Endothelial cell of umbilical vein (primary cell): ENCODE measurements at regions not wholly inside any gene's neighbourhood (a gene's known extent, or its start where the extent isn't known, plus 50 kb on each side); places are given as distances from the start of the nearest gene placed in this dataset.

Experiments used
- EZH2 ChIP-seq: IDR thresholded peaks from 2 replicates; pipeline ENCODE4 v1.6.1; 2012; ENCODE audit warnings: borderline replicate concordance, low read depth, mild to moderate bottlenecking, moderate library complexity, low read length, inconsistent platforms; ENCODE audit not compliant: severe bottlenecking
- FOS ChIP-seq: IDR thresholded peaks from 2 replicates; pipeline ENCODE4 v1.6.1; 2011; ENCODE audit warnings: mild to moderate bottlenecking, low read length, moderate library complexity, borderline replicate concordance; ENCODE audit not compliant: insufficient read depth
- GATA2 ChIP-seq: IDR thresholded peaks from 2 replicates; pipeline ENCODE4 v1.7.0; 2011; ENCODE audit warnings: low read depth, mild to moderate bottlenecking, moderate library complexity, mixed read lengths, low read length; ENCODE audit not compliant: insufficient read length, insufficient read depth
- JUN ChIP-seq: IDR thresholded peaks from 2 replicates; pipeline ENCODE4 v1.6.1; 2011; ENCODE audit warnings: borderline replicate concordance, low read depth; ENCODE audit not compliant: insufficient read length, insufficient read depth
- MAX ChIP-seq: IDR thresholded peaks from 2 replicates; pipeline ENCODE4 v1.6.1; 2011; ENCODE audit not compliant: insufficient read depth, insufficient read length
- MYC ChIP-seq: IDR thresholded peaks from one replicate; pipeline ENCODE4 v1.6.1; 2011; ENCODE audit warnings: mild to moderate bottlenecking, low read depth, low read length
- POLR2A ChIP-seq: IDR thresholded peaks from 2 replicates; pipeline ENCODE4 v1.6.1; 2012; ENCODE audit warnings: low read depth, mild to moderate bottlenecking, control low read depth, low read length
- POLR2AphosphoS5 ChIP-seq: IDR thresholded peaks from 2 replicates; pipeline ENCODE4 v1.6.1; 2012; ENCODE audit warnings: low read depth, mild to moderate bottlenecking, control low read depth, low read length, moderate library complexity; ENCODE audit not compliant: insufficient read depth
- TF ChIP-seq, protein P1 (sequence below), 2 donors: IDR thresholded peaks; 1 replicate in 1 of 2; 2 replicates in 1 of 2; pipeline ENCODE4 v1.5.1; 2011; ENCODE audit warnings: low read length in 2 of 2, mild to moderate bottlenecking in 2 of 2, moderate library complexity in 2 of 2, control low read depth in 1 of 2, inconsistent platforms in 1 of 2, low read depth in 1 of 2; ENCODE audit not compliant: insufficient read depth in 1 of 2; ENCODE audit errors: extremely low read depth in 1 of 2

DNA sequence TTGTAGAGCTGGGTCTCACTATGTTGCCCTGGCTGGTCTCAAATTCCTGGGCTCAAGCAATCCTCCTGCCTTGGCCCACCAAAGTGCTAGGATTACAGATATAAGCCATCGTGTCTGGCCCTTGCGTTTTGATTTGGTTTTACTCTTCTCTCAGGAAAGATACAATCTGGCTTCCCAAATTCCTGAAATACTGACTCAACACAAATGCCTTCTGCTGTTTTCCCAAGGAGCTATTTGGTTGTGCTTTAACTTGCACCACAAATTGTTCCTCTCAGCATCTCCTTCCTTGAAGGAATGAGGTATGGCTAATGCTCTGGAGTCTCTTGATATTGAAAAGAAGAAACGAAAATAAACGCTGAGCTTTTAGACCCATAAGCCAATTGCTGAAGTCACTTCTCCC, 110.0 kb upstream of the PAX6 start:
- TF ChIP-seq, protein P1, sequence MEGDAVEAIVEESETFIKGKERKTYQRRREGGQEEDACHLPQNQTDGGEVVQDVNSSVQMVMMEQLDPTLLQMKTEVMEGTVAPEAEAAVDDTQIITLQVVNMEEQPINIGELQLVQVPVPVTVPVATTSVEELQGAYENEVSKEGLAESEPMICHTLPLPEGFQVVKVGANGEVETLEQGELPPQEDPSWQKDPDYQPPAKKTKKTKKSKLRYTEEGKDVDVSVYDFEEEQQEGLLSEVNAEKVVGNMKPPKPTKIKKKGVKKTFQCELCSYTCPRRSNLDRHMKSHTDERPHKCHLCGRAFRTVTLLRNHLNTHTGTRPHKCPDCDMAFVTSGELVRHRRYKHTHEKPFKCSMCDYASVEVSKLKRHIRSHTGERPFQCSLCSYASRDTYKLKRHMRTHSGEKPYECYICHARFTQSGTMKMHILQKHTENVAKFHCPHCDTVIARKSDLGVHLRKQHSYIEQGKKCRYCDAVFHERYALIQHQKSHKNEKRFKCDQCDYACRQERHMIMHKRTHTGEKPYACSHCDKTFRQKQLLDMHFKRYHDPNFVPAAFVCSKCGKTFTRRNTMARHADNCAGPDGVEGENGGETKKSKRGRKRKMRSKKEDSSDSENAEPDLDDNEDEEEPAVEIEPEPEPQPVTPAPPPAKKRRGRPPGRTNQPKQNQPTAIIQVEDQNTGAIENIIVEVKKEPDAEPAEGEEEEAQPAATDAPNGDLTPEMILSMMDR (IDR thresholded peaks at IDR 0.05; ENCODE audit: extremely low read depth in 1 of 2, insufficient read depth in 1 of 2, low read depth in 1 of 2, low read length in 2 of 2): no peak
- TF ChIP-seq POLR2AphosphoS5: no peak
- TF ChIP-seq MAX: no peak
- no peak for TF ChIP-seq EZH2
- no peak for TF ChIP-seq JUN
- TF ChIP-seq GATA2: no peak
- TF ChIP-seq MYC: no peak
- no peak for TF ChIP-seq POLR2A
- no peak for TF ChIP-seq FOS
